ENCODE measurements at regions not wholly inside any gene's neighbourhood (a gene's known extent, or its start where the extent isn't known, plus 50 kb on each side); places are given as distances from the start of the nearest gene placed in this dataset.

GRCh38 chr15:69626095-69627066, 173.8 kb downstream of the RPLP1 start:
- DNase-seq (ENCODE audit: low read depth, low spot score), result no peak

- no peak for DNase-seq (ENCODE audit: low read depth, low spot score)
Measured at GRCh38 chr15:69627548-69628158, 175.0 kb downstream of the RPLP1 start.

- no peak for DNase-seq (ENCODE audit: low read depth, low spot score)
Measured at GRCh38 chr15:69628256-69629093, 175.9 kb downstream of the RPLP1 start.

GRCh38 chr15:69629631-69630161, 177.1 kb downstream of the RPLP1 start:
- no peak for DNase-seq (ENCODE audit: low read depth, low spot score)

- no peak for DNase-seq (ENCODE audit: low read depth, low spot score)
Measured at GRCh38 chr15:69631005-69631404, 178.4 kb downstream of the RPLP1 start.

GRCh38 chr15:69631978-69632377, 179.4 kb downstream of the RPLP1 start:
- no peak for DNase-seq (ENCODE audit: low read depth, low spot score)

- no peak for DNase-seq (ENCODE audit: low read depth, low spot score)
Measured at GRCh38 chr15:69634860-69635259, 182.2 kb downstream of the RPLP1 start.

- DNase-seq (ENCODE audit: low read depth, low spot score), result no peak
Measured at GRCh38 chr15:69636169-69636915, 183.7 kb downstream of the RPLP1 start.

GRCh38 chr15:69637818-69638217, 185.2 kb downstream of the RPLP1 start:
- DNase-seq (ENCODE audit: low read depth, low spot score), result no peak

GRCh38 chr15:69643476-69643875, 190.9 kb downstream of the RPLP1 start:
- no peak for DNase-seq (ENCODE audit: low read depth, low spot score)

- no peak for DNase-seq (ENCODE audit: low read depth, low spot score)
Measured at GRCh38 chr15:69643971-69644370, 191.4 kb downstream of the RPLP1 start.

GRCh38 chr15:69644876-69645275, 192.3 kb downstream of the RPLP1 start:
- DNase-seq (ENCODE audit: low read depth, low spot score), result no peak

GRCh38 chr15:69647142-69647513, 194.5 kb downstream of the RPLP1 start:
- DNase-seq (ENCODE audit: low read depth, low spot score), result no peak

- no peak for DNase-seq (ENCODE audit: low read depth, low spot score)
Measured at GRCh38 chr15:69648212-69648611, 195.6 kb downstream of the RPLP1 start.

- no peak for DNase-seq (ENCODE audit: low read depth, low spot score)
Measured at GRCh38 chr15:69648775-69649735, 196.4 kb downstream of the RPLP1 start.

GRCh38 chr15:69652293-69652692, 199.7 kb downstream of the RPLP1 start:
- DNase-seq (ENCODE audit: low read depth, low spot score), result no peak

- no peak for DNase-seq (ENCODE audit: low read depth, low spot score)
Measured at GRCh38 chr15:69652751-69653305, 200.2 kb downstream of the RPLP1 start.

- no peak for DNase-seq (ENCODE audit: low read depth, low spot score)
Measured at GRCh38 chr15:69653306-69653705, 200.7 kb downstream of the RPLP1 start.

GRCh38 chr15:69653846-69654245, 201.2 kb downstream of the RPLP1 start:
- no peak for DNase-seq (ENCODE audit: low read depth, low spot score)

Measured in activated naive CD8-positive, alpha-beta T cell treated with anti-CD3 and anti-CD28 coated beads, Interleukin-2, amount 50 U/mL, for 16 hours (primary cell).